HEK293 (cell line): ENCODE measurements at regions not wholly inside any gene's neighbourhood (a gene's known extent, or its start where the extent isn't known, plus 50 kb on each side); places are given as distances from the start of the nearest gene placed in this dataset.

Source experiments
- CTCF ChIP-seq: fragments of 450-650 bp; formaldehyde crosslinking; IDR thresholded peaks from 2 replicates; pipeline ENCODE4 v1.5.1; 2016; ENCODE audit warnings: missing biosample characterization, missing genetic modification characterization
- OVOL3 ChIP-seq: fragments of 450-650 bp; formaldehyde crosslinking; IDR thresholded peaks from 2 replicates; pipeline ENCODE4 v1.5.1; 2016; ENCODE audit warnings: missing biosample characterization, missing genetic modification characterization
- REST ChIP-seq: fragments of 450-650 bp; formaldehyde crosslinking; IDR thresholded peaks from 2 replicates; pipeline ENCODE4 v1.5.1; 2016; ENCODE audit warnings: missing biosample characterization, missing genetic modification characterization
- YY1 ChIP-seq: fragments of 450-650 bp; formaldehyde crosslinking; IDR thresholded peaks from 2 replicates; pipeline ENCODE4 v1.5.1; 2018; ENCODE audit warnings: missing biosample characterization, missing genetic modification characterization
- ZBTB44 ChIP-seq: fragments of 450-650 bp; IDR thresholded peaks from 2 replicates; pipeline ENCODE4 v1.5.1; 2018; ENCODE audit warnings: missing biosample characterization, mild to moderate bottlenecking, missing genetic modification characterization
- ZBTB7A ChIP-seq: fragments of 450-650 bp; formaldehyde crosslinking; IDR thresholded peaks from 2 replicates; pipeline ENCODE4 v1.5.1; 2016; ENCODE audit warnings: low read depth, missing biosample characterization, missing genetic modification characterization
- ZNF121 ChIP-seq: fragments of 450-650 bp; formaldehyde crosslinking; IDR thresholded peaks from 2 replicates; pipeline ENCODE4 v1.5.1; 2016; ENCODE audit warnings: missing biosample characterization, missing genetic modification characterization
- ZNF184 ChIP-seq: fragments of 450-650 bp; IDR thresholded peaks from 2 replicates; pipeline ENCODE4 v1.5.1; 2018; ENCODE audit warnings: missing biosample characterization, mild to moderate bottlenecking, missing genetic modification characterization
- ZNF518A ChIP-seq: fragments of 450-650 bp; formaldehyde crosslinking; conservative IDR thresholded peaks from 2 replicates; pipeline ENCODE4 v1.5.1; 2016; ENCODE audit warnings: low read depth, missing biosample characterization, missing genetic modification characterization
- ZNF530 ChIP-seq: fragments of 450-650 bp; formaldehyde crosslinking; IDR thresholded peaks from 2 replicates; pipeline ENCODE4 v1.5.1; 2016; ENCODE audit warnings: low read depth, missing biosample characterization, missing genetic modification characterization
- ZNF654 ChIP-seq: fragments of 450-650 bp; formaldehyde crosslinking; IDR thresholded peaks from 2 replicates; pipeline ENCODE4 v1.5.1; 2016; ENCODE audit warnings: low read depth, missing biosample characterization, missing genetic modification characterization
- ZNF768 ChIP-seq: fragments of 450-650 bp; formaldehyde crosslinking; IDR thresholded peaks from 2 replicates; pipeline ENCODE4 v1.5.1; 2018; ENCODE audit warnings: missing biosample characterization, mild to moderate bottlenecking, missing genetic modification characterization

GRCh38 chr4:20020056-20020455 lies 231.6 kb upstream of the SLIT2 start:
- TF ChIP-seq ZNF768, result no peak
- no peak for TF ChIP-seq OVOL3 (tag by site-specific recombination)
- no peak for TF ChIP-seq ZNF654
- TF ChIP-seq ZNF530 (tag by site-specific recombination), result no peak
- TF ChIP-seq REST (tag by site-specific recombination), result no peak
- no peak for TF ChIP-seq ZNF184
- no peak for TF ChIP-seq YY1 (tag by site-specific recombination)
- no peak for TF ChIP-seq CTCF (tag by site-specific recombination)
- TF ChIP-seq ZNF518A (tag by site-specific recombination), result no peak
- no peak for TF ChIP-seq ZBTB44 (tag by site-specific recombination)
- TF ChIP-seq ZBTB7A (tag by site-specific recombination), result no peak
- TF ChIP-seq ZNF121 (tag by site-specific recombination), result no peak
